ENCODE measurements at regions not wholly inside any gene's neighbourhood (a gene's known extent, or its start where the extent isn't known, plus 50 kb on each side); places are given as distances from the start of the nearest gene placed in this dataset.

- intact Hi-C loops (cut with DNase I) = no loop called here
- no peak for DNase-seq
These were observed 134.8 kb downstream of the LACC1 start for GRCh38 chr13:44014501-44014900.

GRCh38 chr13:44015118-44015517 lies 135.4 kb downstream of the LACC1 start:
- DNase-seq = no peak
- intact Hi-C loops (cut with DNase I) = no loop called here

- no peak for DNase-seq
- intact Hi-C loops (cut with DNase I) = no loop called here
These were observed 136.1 kb downstream of the LACC1 start for GRCh38 chr13:44015811-44016210.

- intact Hi-C loops (cut with DNase I) = no loop called here
- DNase-seq = no peak
These were observed 138.1 kb downstream of the LACC1 start for GRCh38 chr13:44017756-44018309.

GRCh38 chr13:44019651-44020050 lies 139.9 kb downstream of the LACC1 start:
- DNase-seq = no peak
- intact Hi-C loops (cut with DNase I) = no loop called here

GRCh38 chr13:44021422-44021821 lies 141.7 kb downstream of the LACC1 start:
- no peak for DNase-seq
- intact Hi-C loops (cut with DNase I) = no loop called here

- intact Hi-C loops (cut with DNase I) = no loop called here
- no peak for DNase-seq
These were observed 142.5 kb downstream of the LACC1 start for GRCh38 chr13:44022196-44022595.

- intact Hi-C loops (cut with DNase I) = no loop called here
- DNase-seq = no peak
These were observed 144.6 kb downstream of the LACC1 start for GRCh38 chr13:44024167-44024845.

GRCh38 chr13:44024846-44025195 lies 145.1 kb downstream of the LACC1 start:
- intact Hi-C loops (cut with DNase I) = no loop called here
- DNase-seq = no peak

- intact Hi-C loops (cut with DNase I) = no loop called here
- no peak for DNase-seq
These were observed 146.5 kb downstream of the LACC1 start for GRCh38 chr13:44026194-44026593.

- DNase-seq = no peak
These were observed 149.0 kb downstream of the LACC1 start for GRCh38 chr13:44028734-44029133.

GRCh38 chr13:44030615-44031014 lies 150.9 kb downstream of the LACC1 start:
- intact Hi-C loops (cut with DNase I) = no loop called here
- DNase-seq = no peak

More at GRCh38 chr13:44028734-44029133, 149.0 kb downstream of the LACC1 start:
- intact Hi-C loops (cut with DNase I) = no loop called here

GRCh38 chr13:44031555-44031954 lies 151.9 kb downstream of the LACC1 start:
- no peak for DNase-seq
- intact Hi-C loops (cut with DNase I) = no loop called here

- DNase-seq = no peak
- intact Hi-C loops (cut with DNase I) = no loop called here
These were observed 153.1 kb downstream of the LACC1 start for GRCh38 chr13:44032802-44033201.

- intact Hi-C loops (cut with DNase I) = no loop called here
- no peak for DNase-seq
These were observed 155.7 kb downstream of the LACC1 start for GRCh38 chr13:44035400-44035799.

GRCh38 chr13:44040070-44040817 lies 160.5 kb downstream of the LACC1 start:
- no peak for DNase-seq
- intact Hi-C loops (cut with DNase I) = loop anchor here (10.0 kb wide), 1 partner anchor 135 kb away; no protein-coding TSS in a partner anchor

- intact Hi-C loops (cut with DNase I) = loop anchor here (10.0 kb wide), 1 partner anchor 136 kb away; no protein-coding TSS in a partner anchor
- no peak for DNase-seq
These were observed 161.1 kb downstream of the LACC1 start for GRCh38 chr13:44040818-44041100.

GRCh38 chr13:44044547-44045179 lies 165.0 kb downstream of the LACC1 start:
- intact Hi-C loops (cut with DNase I) = loop anchor here (10.0 kb wide), 1 partner anchor 140 kb away; no protein-coding TSS in a partner anchor
- DNase-seq = no peak

- intact Hi-C loops (cut with DNase I) = loop anchor here (10.0 kb wide), 1 partner anchor 140 kb away; no protein-coding TSS in a partner anchor
- peak; percentile 30 to 82 (median 60) for DNase-seq
These were observed 165.5 kb downstream of the LACC1 start for GRCh38 chr13:44045180-44045562.

- intact Hi-C loops (cut with DNase I) = loop anchor here (10.0 kb wide), 1 partner anchor 142 kb away; no protein-coding TSS in a partner anchor
- no peak for DNase-seq
These were observed 166.7 kb downstream of the LACC1 start for GRCh38 chr13:44046428-44046827.
